NCI-H446 (cell line): ENCODE measurements at regions not wholly inside any gene's neighbourhood (a gene's known extent, or its start where the extent isn't known, plus 50 kb on each side); places are given as distances from the start of the nearest gene placed in this dataset.

Source experiments
- DNase-seq, 2 experiments: peaks; one replicate each; lab custom pipeline; 2025; lab: John Stamatoyannopoulos, UW

GRCh38 chr4:181271116-181271640 is 972.0 kb upstream of the TENM3 start:
- no peak for DNase-seq

- DNase-seq = no peak
Measured at GRCh38 chr4:181272422-181272821, 970.8 kb upstream of the TENM3 start.

DNA sequence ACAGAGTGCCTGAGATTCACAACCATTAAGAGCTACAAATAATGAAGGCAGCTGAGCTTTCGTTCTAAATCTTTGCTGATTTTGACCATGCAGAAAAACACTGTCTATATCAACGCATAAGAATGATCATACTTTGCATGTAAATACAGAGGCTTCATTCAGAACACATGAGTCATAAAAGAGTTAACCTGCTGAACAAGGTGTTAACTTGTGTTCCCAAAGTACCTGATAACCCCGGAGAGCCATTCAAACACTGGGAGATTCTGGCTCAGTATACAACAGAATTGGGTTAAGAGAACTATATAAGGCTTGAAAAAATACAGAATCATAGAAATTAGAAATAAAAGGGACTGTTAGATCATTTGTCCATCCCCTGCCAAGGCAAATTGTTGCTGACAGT is 964.3 kb upstream of the TENM3 start:
- no peak for DNase-seq

- no peak for DNase-seq
Measured at GRCh38 chr4:181281451-181281850, 961.8 kb upstream of the TENM3 start.

GRCh38 chr4:181289198-181289597 is 954.0 kb upstream of the TENM3 start:
- DNase-seq = no peak

DNA sequence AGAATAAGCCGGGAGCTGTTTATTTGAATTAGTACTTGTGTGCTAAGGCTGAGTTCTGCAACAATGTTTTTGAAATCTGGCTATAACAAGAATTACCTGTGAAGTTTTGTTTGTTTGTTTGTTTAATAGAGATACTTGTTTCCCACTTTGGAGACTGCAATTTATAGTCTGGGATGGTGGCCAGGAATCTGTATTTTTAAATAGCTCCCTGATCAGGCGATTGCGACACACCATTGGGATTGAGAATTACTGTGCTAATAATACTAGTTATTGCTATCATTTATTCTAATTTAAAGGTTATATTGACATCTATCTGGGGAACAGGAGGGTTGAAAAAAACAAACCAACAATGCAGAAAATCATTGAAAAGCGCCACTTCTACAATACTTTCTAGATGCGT is 951.6 kb upstream of the TENM3 start:
- no peak for DNase-seq

DNA sequence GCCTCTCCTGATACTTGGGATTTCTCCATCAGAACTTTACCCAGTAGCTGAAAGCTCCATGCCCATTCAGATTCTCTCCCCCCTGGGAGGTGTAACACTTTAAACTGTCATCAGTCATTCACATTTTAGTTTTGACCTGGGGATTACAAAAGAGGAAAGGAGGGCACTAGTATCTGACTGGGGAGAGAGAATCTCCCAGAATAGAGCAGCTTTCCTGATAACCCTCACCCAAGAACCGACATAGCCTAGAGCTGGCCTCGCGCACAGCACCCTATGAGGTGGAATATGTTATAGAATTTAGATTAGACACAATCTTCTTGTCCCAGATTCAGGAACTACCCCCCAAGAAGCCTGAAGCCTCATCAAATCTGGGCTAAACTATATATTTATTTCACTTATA is 950.2 kb upstream of the TENM3 start:
- DNase-seq = no peak

DNA sequence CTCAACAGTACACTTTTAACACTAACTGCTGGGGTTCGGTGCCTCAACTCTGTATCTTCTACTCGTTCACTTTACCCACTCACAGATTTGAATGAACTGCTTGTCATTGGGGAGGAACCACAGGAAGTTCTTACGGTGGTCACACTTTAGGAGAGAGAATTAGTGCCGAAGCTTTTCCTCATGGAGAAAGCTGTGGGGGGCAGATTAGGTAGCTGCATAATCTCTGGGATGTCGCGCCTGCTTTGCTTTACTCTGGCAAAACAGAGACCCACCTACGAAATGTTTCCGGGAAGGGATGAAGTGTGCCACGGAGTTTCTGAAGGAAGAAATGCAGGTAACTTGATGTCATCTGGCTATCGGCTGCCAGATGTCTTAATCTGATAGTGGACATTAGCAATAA is 949.7 kb upstream of the TENM3 start:
- DNase-seq = no peak

DNA sequence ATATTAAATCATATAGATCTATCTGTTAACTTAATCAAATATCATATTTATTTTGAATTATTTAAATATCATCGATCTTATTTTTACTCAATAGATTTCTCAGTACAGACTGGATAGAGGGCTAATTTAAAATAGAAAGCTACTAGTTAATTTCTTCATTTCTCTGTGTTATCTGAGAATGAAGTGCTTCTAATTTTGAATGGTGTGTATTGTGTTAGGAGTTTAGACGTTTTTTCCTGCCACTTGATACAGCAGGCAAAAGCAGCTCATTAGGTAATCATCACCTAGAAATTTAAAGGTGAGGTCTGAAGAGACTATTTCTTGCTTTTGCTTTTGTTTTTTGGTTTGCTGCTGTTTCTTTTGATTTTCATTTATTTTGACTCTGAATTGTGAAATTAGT is 948.8 kb upstream of the TENM3 start:
- DNase-seq = no peak

- DNase-seq = peak in 1 of 2 experiments; percentile 22
Measured at GRCh38 chr4:181301735-181302710, 941.2 kb upstream of the TENM3 start.

GRCh38 chr4:181307824-181308223 is 935.4 kb upstream of the TENM3 start:
- no peak for DNase-seq

- DNase-seq = no peak
Measured at GRCh38 chr4:181308476-181309312, 934.5 kb upstream of the TENM3 start.

DNA sequence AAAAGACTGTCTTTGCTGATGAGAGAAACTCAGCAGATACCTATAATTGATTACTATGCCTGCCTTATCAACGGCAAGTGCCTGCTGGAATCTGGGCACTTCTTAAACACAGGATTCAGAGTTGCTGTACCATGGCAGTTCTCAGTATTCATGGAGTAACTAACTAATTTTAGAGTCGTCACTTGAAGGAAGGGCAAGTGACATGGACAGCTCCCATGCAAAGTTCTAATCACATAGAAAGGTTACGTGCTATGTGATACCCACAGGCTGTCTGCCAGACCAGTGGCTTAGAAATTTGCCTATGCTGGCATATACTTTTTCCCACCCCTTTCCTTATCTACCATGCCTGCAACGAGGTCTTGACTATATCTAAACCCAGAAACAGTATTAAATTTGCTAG is 931.1 kb upstream of the TENM3 start:
- DNase-seq = no peak

DNA sequence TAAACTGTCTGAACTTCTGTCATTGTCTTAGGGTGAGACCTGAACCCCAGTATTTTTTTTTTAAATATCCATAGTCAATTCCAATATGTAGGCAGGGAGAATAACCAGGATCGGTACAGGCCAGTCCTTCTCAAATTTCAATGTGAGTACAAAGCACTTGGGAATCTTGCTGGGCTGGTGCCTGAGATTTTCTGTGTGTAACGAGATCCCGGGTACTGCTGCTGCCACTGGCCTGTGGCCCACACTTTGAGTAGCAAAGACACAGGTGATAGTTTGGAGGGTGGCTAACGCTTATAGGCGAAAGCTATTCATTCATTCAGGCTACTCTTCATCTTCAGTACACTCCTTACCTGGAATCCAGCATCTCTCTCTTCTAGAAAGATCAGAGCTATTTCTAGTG is 923.6 kb upstream of the TENM3 start:
- DNase-seq = no peak

GRCh38 chr4:181323061-181323460 is 920.1 kb upstream of the TENM3 start:
- DNase-seq = no peak

- DNase-seq = no peak
Measured at GRCh38 chr4:181330654-181331201, 912.5 kb upstream of the TENM3 start.

GRCh38 chr4:181331214-181331613 is 912.0 kb upstream of the TENM3 start:
- DNase-seq = no peak

GRCh38 chr4:181345931-181346330 is 897.3 kb upstream of the TENM3 start:
- no peak for DNase-seq

DNA sequence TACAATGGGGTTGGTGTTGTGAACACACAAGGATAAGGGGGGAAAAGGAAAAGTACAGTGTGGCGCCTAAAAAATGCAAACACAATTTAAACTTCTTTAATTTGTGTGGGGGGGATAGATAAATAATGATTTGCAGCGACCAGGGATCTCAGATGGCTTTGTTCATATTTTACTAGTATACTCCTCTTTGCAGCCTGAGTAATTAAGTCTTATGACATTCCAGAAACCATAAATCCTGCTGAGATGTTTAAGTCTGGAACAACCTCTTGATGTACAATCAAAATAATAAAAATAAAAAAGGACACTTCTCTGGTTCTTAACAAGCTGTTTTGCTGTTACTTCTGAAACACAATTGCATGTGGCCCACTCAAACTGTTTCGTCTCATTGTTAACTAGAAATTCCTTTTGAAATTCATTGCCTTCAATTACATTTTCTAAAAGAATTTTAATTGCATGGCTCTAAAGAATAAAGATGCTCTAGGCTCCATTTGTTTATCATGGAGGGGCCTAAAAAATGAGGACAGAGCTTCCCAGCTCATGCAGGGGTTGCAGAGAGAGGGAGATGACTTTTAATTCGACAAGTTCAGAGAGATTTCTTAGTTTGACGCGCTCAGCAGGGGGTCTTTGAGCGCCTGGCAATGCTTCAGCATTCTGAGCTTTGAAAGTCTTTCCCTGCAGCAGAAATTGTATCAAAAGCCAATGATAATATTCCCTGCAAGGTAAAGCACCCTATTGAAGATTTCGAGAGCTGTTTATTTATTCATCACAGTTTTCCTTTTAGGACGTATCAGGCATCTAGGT is 892.4 kb upstream of the TENM3 start:
- DNase-seq = no peak

DNA sequence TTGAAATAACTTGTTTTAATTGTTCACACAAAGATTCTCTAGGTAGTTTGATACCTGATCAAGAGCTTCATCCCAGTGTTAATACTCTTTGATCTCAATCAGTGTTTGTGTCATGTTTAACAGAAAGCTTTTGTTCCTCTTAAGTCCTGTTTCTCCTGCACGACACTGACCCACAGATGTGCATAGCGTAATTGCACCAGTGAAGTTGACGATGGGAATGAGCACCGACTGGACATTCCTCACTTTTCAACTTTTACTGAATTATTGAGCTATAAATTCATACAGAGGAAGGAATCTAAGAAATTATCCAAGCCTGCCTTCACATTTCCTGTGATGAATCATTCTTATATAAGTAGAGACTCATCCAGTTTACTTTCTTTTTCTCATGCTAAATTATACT is 878.7 kb upstream of the TENM3 start:
- no peak for DNase-seq

- no peak for DNase-seq
Measured at GRCh38 chr4:181365671-181366070, 877.5 kb upstream of the TENM3 start.

GRCh38 chr4:181372014-181372413 is 871.2 kb upstream of the TENM3 start:
- DNase-seq = no peak
